ENCODE measurements at regions not wholly inside any gene's neighbourhood (a gene's known extent, or its start where the extent isn't known, plus 50 kb on each side); places are given as distances from the start of the nearest gene placed in this dataset.

DNA sequence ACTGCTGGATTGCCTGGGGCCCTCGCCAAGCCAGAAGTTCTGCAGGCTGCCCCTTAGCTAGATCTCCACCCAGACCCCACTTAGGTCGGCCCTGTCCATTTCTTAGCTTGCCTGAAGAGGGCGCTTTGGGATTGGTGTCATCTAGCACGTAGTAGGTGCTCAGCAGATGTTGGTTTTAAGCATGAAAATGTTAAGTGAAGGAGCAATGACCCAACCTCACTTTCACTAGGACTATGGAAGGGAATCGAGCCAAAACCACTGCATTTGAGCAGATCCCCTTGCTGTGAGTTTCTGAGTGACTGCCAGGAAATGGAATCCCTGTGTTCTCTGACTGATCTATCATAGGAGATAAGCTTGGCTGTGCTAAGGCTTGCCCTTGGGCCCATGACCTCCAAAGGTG, 131.7 kb upstream of the EEPD1 start:
- H3K4me3 ChIP-seq (ENCODE audit: low read length), result no peak overlapping the region
- no peak for DNase-seq (ENCODE audit: low read depth, low spot score)

DNA sequence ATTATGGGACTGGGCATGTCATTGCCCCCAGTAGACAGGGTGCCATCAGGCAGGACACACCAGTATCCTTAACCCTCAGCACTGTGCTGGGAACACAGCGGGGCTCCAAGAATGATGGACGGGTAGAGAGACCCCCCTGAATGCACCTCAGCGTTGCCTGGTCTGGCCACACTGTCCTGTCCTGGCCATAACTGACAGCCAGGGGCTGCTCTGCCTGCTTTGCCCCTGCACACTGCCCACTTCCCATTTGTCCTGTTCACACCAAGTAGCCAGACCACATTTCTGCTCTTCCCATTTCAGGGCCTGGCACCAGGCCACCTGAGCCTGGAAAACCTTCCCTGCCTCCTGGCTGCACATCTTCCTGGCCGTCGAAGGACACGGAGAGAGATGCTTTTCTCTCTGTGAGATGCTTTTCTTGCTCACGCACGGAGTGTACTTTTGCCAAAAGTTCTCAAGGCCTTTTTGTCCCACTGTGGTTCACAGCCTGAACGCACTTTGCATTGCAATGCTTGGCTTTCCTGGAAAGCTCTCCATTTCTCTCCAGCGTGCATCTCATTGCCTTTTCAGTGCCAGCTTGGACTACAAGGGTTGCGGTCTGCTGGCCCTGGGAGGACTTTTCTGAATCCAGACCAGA, 131.0 kb upstream of the EEPD1 start:
- no peak overlapping the region for H3K4me3 ChIP-seq (ENCODE audit: low read length)
- DNase-seq (ENCODE audit: low read depth, low spot score), result no peak

DNA sequence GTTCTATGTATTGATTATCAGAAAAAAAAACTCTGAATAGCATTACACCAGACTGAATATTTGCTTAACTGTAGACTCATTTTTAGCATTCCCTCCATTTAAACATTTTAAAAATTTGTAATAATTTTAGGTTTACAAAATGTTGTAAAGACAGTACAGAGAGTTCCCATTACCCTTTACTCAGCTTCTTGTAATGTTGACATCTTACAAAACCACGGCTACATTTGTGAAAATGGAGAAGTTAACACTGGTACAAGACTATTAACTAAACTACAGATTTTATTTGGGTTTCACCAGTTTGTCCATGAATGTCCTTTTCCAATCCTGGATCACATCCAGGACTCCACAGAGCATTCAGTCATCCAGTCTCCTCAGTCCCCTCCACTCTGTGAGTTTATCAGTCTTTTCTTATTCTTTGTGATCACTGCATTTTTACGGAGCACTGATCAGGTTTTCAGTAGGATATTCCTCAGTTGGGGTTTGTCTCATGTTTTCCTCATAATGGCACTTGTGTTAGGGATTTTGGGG, 130.0 kb upstream of the EEPD1 start:
- DNase-seq (ENCODE audit: low read depth, low spot score), result no peak

DNA sequence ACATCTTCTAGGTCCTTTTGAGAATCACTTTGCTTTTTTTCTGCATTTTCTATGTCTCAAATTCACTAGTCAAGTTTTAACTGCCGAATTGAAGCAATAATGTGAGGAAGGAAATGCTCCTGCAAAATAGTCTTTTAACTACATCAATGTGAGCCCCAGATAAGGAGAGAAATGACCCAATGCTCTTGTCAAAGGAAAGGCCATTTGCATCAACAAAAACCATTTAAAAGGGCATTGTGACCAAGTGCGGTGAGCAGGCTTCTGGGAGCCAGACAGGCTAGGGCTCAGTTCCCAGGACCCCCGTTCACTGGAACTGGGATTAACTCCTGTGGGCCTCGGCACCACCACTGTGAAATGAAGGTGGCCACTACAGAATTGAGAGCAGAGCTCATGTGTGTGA, 127.9 kb upstream of the EEPD1 start:
- no peak for DNase-seq (ENCODE audit: low read depth, low spot score)
- no peak overlapping the region for H3K4me3 ChIP-seq (ENCODE audit: low read length)

More for the DNA sequence above, 130.0 kb upstream of the EEPD1 start:
- no peak overlapping the region for H3K4me3 ChIP-seq (ENCODE audit: low read length)

DNA sequence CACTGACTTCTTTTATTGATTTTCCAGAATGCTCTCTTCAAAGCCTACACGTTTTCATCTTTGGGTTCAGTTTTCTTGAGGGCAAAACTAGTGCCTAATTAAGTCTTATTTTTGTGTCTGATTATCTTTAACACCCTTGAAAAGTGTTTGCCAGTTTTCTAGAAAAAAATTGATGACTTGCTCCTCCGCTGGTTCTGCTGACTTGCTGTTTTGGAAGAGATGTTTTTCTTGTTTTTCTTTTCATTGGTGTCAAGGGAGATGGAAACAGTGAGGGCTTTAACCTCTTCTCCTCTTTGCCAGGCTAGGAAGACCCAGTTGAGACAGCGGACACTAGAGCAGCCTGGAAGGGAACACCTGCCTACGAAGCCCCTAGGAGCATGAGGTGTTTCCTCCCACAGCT, 123.7 kb upstream of the EEPD1 start:
- no peak for DNase-seq (ENCODE audit: low read depth, low spot score)
- H3K4me3 ChIP-seq (ENCODE audit: low read length), result no peak overlapping the region

DNA sequence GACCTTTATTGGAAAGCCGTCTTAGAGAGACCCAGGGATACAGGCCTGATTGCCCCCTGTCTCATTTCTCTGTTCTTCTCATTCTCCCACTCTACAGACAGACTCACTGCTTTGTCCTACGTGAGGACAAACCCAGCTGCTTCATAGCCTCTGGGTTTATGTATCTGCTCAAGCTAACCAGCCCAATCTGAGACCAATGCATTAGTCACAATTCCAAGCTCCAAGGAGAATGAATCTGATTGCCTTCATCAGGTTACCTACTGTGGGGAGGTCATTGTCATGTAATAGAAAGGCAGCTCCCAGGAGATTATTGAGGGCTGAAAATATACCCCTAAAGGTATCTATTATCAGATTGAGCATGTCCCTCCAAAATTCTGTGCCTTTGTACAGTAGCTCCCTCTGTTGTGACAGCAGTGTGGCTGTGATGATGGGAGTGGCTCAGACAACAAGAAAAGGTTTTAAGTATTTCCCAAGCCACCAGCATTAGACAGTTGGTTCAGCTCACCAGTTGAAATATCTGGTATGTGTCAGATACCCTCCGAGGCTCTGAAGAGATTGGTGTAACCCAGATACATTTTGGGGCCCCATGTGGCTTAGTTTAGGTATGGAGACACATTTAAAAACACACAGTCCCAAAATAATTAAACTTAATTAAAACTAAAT, 123.1 kb upstream of the EEPD1 start:
- DNase-seq (ENCODE audit: low read depth, low spot score), result no peak
- no peak overlapping the region for H3K4me3 ChIP-seq (ENCODE audit: low read length)

DNA sequence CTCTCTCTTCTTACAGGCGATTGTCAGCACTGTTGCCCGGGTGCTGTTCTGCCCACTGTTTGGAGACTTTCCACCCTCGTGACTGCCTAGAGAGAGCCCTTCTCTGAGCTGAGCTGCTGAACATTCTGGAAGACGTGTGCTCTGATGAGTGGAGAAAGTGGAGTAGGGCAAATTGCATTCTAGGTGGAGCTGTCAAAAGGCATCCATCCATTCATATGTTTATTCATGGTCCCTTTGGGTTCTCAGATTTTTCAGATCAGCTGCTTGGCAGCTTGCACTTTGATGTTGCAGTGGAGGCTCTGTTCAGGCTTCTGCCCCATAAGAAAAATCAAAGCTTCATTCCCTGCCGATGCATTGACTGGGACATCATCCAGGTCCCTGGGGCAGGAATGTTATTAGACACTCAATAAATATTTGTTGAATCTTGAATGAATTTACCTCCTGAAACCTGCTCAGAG, 120.7 kb upstream of the EEPD1 start:
- DNase-seq (ENCODE audit: low read depth, low spot score), result no peak
- no peak overlapping the region for H3K4me3 ChIP-seq (ENCODE audit: low read length)

DNA sequence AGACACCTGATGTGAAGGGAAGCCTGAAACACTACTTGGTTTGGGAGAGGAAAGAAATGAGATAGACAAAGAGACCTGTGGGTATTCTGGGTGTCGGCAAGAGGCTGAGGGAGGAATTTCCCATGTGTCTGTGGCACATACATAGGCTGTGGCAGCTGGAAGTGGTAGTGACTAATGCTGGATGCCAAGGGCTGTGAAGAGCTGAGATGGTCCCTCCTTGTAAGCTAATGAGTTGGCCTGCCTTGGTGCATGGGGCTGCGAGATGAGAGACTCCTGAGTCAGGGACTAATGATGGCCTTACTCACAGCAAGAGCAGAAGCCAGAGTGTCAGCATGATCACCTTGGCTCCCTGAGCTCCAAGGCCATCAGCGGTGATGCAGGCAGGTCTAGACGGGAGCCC, 119.0 kb upstream of the EEPD1 start:
- no peak overlapping the region for H3K4me3 ChIP-seq (ENCODE audit: low read length)
- DNase-seq (ENCODE audit: low read depth, low spot score), result no peak

DNA sequence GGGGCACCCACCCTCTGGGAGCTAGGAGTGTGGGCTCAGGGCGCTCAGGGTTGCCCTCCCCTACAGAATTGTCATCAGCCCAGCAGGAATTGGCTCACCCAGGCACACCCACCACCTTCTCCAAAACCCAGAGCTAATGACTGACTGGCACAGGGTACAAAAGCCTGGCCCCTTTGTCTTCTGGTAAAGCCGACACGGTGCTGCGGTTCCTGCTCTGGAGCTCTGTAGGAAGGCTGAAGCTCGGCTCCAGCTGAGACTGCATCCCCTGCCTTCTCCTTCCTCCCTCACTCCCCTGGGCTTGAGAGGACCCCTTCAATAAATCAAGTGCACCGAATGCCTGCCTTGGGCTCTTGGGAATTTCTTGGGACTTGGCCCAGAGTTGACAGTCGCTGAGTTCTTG, 117.9 kb upstream of the EEPD1 start:
- no peak for DNase-seq (ENCODE audit: low read depth, low spot score)
- no peak overlapping the region for H3K4me3 ChIP-seq (ENCODE audit: low read length)

DNA sequence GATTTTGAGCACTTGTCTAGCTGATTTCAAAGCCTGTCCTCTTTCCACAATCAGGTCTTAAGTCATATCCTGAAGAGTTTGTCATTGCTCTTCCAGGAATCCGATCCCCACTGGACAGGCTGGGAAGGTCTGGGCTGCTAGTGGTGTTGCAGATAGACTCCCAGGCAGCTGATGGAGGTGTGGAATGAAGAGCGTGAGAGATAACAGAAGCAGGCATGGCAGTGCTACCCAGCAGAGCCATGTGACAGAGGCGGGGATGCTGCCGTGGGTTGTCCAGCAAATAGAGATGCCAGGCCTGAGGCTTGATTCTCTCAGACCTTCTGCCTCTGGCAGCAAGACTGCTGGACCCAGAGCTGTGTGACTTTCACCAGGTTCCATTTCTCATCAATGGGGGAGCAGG, 116.5 kb upstream of the EEPD1 start:
- DNase-seq (ENCODE audit: low read depth, low spot score), result no peak
- H3K4me3 ChIP-seq (ENCODE audit: low read length), result no peak overlapping the region

DNA sequence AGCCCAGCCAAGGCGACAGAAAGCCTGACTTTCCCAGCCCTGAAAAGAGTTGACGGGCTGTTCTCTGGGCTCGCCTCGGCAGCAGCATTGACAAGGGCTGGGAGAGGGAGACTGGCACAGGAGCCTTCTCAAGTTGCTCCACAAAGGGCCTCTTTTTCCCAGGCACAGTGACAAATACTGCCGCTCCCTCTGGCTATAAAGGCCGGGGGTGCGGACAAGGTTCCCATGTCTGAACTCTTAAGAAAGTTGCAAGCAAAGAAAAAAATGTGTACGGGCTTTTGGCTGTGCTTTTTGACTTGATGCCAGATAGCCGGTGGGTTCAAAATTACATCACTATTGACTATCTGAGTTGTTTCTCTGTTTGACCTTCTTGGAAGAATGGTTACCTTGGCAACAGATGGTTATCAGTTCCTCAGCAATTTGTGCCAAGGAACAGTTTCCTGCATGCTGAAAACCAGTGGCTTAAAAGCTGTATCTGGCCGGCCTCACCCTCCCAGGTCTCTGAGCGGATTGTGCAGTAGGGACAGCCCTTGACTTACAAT, 115.9 kb upstream of the EEPD1 start:
- H3K4me3 ChIP-seq (ENCODE audit: low read length), result no peak overlapping the region
- DNase-seq (ENCODE audit: low read depth, low spot score), result no peak

DNA sequence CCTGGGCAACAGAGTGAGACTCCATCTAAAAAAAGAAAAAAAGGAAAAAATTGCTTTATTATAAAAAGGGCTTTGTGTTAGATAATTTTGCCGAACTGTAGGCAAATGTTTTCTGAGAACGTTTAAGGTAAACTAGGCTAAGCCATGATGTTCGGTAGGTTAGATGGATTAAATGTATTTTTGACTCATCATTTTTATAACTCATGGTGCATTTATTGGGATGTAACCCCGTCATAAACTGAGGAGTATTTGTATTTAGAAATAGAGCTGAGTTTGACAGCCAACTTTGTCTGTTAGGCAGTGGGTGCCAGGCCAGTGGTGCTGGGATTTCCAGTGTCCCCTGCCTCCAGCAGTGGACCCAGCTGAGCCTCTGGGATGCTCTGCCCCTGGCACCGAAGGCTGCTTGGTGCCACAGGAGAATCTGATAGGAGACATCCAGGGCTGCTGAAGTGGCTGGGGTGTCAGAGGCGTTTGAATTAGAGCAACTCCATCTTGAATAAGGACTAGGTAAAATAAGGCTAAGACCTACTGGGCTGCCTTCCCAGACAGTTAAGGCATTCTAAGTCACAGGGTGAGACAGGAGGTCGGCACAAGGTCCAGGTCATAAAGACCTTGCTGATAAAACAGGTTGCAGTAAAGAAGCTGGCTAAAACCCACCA, 114.9 kb upstream of the EEPD1 start:
- no peak for DNase-seq (ENCODE audit: low read depth, low spot score)
- H3K4me3 ChIP-seq (ENCODE audit: low read length), result no peak overlapping the region

DNA sequence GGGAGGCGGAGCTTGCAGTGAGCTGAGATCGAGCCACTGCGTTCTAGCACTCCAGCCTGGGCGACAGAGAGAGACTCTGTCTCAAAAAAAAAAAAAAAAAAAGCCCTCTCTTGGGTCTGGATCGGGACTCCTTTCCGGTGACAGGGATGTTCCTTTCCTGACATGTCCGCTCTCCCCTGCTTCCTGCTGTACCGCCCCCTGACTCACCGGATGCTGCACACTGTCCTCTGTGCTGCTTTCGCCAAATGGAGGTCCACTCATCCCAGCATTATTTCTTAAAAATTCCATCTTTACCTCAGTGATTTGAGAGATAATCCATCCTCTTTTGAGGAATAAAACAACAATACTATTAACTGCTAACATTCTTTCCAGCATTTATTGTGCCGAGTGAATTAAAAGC, 113.8 kb upstream of the EEPD1 start:
- no peak for DNase-seq (ENCODE audit: low read depth, low spot score)

DNA sequence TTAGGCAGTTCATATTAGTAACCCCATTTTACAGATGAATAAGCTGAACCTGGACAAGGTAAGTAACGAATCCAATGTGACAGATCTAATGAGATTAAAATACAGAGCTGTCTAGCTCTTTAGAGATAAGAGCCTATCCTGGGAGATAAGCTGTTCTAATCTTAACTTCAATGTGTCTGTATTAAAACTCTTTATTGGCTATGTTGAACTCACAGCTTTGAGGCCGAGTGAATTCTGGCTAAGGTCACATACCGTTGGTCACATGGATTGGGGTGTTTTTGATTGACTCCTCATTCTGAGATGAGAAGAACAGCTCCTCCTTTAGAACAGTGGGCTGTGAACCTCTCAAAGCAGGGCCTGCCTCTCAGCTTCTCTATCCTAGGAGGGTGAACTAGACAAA, 113.4 kb upstream of the EEPD1 start:
- H3K4me3 ChIP-seq (ENCODE audit: low read length), result no peak overlapping the region
- no peak for DNase-seq (ENCODE audit: low read depth, low spot score)

More for the DNA sequence above, 113.8 kb upstream of the EEPD1 start:
- no peak overlapping the region for H3K4me3 ChIP-seq (ENCODE audit: low read length)

DNA sequence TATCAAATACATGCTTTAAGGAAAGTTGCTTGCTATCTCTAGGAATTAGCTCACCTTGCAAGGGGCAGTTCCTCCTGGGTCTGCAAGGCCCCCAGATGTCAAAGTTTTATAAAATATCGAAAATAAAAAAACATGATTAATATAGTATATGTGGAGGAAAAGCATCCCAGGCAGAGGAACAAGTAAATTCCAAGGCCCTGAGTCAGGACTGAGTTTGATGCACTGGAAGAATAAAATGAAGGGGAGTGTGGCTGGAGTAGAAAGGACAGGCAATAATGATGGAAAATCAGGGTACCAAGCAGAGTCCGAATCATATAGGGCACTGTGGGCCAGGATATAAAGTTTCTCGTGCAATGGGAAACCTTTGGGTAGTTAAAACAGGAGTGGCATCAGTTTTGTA, 112.4 kb upstream of the EEPD1 start:
- DNase-seq (ENCODE audit: low read depth, low spot score), result no peak
- H3K4me3 ChIP-seq (ENCODE audit: low read length), result no peak overlapping the region

DNA sequence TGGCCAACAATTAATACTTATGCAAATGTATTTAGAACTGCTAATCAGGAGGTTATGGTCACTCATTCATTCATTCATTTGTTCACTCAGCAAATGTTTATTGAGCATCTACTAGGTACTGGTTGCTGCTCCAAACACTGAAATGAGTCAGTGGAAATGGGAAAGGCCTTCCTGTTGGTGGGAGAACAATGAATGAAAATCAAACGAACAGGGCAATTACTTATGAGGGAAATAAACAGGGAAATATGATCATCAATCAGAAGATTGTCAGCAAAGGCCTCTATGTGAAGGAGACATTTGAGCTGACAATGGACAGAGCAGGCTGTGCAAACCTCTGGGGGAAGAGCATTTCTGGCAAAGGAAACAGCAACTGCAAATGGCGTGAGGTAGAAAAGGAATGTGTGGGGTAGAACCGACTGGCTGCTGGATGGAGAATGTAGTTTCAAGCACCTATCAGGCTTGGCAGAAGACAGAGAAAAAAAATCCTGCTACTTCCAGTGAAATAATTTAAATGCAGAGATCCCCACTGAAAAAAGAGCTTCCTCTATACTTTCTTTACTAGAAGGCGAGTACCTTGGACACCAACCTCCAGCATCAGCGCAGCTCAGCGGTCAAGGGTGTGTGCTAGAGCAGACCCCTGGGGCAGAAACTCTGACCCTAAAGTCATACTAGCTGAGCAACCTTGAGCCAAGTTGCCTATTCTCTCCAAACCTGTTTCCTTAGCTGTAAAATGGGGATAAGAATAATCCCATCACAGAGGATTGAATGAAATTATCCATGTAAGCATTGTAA, 108.8 kb upstream of the EEPD1 start:
- no peak for DNase-seq (ENCODE audit: low read depth, low spot score)
- no peak overlapping the region for H3K4me3 ChIP-seq (ENCODE audit: low read length)

DNA sequence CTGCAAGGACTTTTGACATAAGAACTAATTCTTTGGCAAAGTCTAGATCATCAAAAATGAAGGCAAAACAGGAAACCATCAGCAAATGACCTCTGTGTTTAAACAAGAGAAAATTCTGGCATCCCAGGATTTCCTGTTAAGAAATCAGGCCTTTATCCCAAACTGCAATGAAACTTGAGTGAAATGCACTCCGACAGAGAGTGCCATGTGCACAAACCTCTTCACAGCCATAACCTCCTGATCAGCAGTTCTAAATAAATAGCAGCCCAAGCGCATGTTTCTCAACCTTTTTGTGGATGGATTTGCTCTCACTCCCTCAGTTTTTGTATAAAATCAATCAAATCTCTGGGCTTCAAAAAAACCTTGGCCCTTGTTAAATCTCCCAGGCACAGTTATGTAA, 107.7 kb upstream of the EEPD1 start:
- H3K4me3 ChIP-seq (ENCODE audit: low read length), result no peak overlapping the region
- DNase-seq (ENCODE audit: low read depth, low spot score), result no peak

DNA sequence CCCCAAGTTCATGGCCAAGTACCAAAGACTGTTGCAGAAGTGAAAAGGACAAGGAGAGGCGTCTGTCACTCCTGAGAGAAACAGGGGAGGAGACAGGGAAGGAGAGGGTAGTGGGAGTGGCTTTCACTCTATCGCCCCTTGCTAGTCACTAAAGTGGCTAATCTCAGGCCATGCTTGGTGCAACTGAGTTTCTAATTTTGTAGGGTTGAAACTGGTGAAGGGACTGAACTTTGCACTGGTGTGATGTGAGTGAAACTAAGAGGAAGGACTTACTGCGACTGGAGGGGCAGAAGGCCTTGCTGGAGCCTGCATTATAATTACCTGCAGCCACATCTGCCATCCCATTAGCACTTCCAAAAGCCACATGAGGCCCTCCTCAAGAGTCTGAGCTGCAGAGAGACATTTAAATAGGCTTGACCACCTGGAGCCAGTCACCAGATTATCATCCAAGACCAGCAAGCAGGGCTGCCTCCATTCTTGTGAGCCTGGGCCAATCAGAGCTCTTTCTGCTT, 107.2 kb upstream of the EEPD1 start:
- H3K4me3 ChIP-seq (ENCODE audit: low read length), result no peak overlapping the region
- no peak for DNase-seq (ENCODE audit: low read depth, low spot score)

DNA sequence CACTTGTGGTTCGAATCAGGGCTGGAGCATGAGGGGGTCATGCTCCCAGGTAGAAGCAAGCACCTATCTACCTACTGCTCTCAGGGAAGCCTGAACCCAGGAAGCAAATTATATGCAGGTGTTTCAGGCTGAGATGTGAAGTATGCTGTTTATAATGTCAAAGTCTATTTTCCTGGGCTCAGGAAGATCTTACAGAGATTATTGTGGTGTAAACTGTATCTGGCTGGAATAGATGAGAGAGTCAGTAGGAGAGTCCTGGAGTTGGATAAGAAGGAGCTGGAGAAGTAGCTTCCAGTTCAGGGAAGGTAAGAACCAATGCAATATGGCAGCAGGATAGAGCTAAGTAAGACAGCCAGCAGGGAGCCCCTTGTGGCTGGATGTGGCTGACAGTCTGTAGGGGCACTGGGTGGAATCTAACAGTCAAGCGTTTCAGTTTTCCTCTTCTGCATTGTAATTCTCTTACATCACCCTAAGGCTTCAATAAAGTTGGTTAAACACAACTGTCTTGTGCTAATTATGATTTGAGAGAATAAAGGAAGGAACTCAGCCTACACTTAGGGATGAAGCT, 105.9 kb upstream of the EEPD1 start:
- DNase-seq (ENCODE audit: low read depth, low spot score), result peak; percentile 1
- no peak overlapping the region for H3K4me3 ChIP-seq (ENCODE audit: low read length)
